Glutamatergic neuron (in vitro differentiated cells): ENCODE measurements at regions not wholly inside any gene's neighbourhood (a gene's known extent, or its start where the extent isn't known, plus 50 kb on each side); places are given as distances from the start of the nearest gene placed in this dataset.

Source experiments
- DNase-seq: peaks from one replicate; pipeline ENCODE4 v3.0.0; 2022
- H3K27ac Mint-ChIP-seq: one replicate; pipeline ENCODE4 v1.8.0; 2020; ENCODE audit warnings: mild to moderate bottlenecking, mixed read lengths, inconsistent platforms; ENCODE audit not compliant: unreplicated experiment
- H3K27me3 Mint-ChIP-seq: one replicate; pipeline ENCODE4 v1.8.0; 2020; ENCODE audit warnings: mild to moderate bottlenecking, moderate library complexity, mixed read lengths, inconsistent platforms; ENCODE audit not compliant: unreplicated experiment
- H3K36me3 Mint-ChIP-seq: one replicate; pipeline ENCODE4 v1.8.0; 2020; ENCODE audit warnings: mild to moderate bottlenecking, mixed read lengths, inconsistent platforms; ENCODE audit not compliant: unreplicated experiment
- H3K4me1 Mint-ChIP-seq: one replicate; pipeline ENCODE4 v1.8.0; 2020; ENCODE audit warnings: mild to moderate bottlenecking, low read depth, mixed read lengths, inconsistent platforms; ENCODE audit not compliant: unreplicated experiment
- H3K4me3 Mint-ChIP-seq: one replicate; pipeline ENCODE4 v1.8.0; 2020; ENCODE audit warnings: mild to moderate bottlenecking, mixed read lengths, inconsistent platforms; ENCODE audit not compliant: unreplicated experiment
- H3K9me3 Mint-ChIP-seq: one replicate; pipeline ENCODE4 v1.8.0; 2020; ENCODE audit warnings: mild to moderate bottlenecking, moderate library complexity, mixed read lengths, inconsistent platforms; ENCODE audit not compliant: unreplicated experiment
- CTCF ChIP-seq: fragments of 200-600 bp; sonication (generic); IDR thresholded peaks from one replicate; pipeline ENCODE4 v1.5.0; 2021; ENCODE audit not compliant: partially characterized antibody, unreplicated experiment

- Mint-ChIP-seq H3K36me3 (peaks cover 8% of the 10 kb centered on the region), H3K27ac (no peak overlapping the region), H3K9me3 (peaks cover 1% of the 10 kb centered on the region), H3K4me3 (no peak overlapping the region), H3K27me3 (peaks cover 6% of the 10 kb centered on the region), H3K4me1 (no peaks in the 10 kb centered on the region)
- DNase-seq, result peak; percentile 38
- peak; percentile 43 for TF ChIP-seq CTCF
Measured at GRCh38 chr19:31548941-31549340, 199.7 kb upstream of the TSHZ3 start.

- H3K9me3 Mint-ChIP-seq, result no peaks in the 10 kb centered on the region
- no peak overlapping the region for H3K27ac Mint-ChIP-seq
- peaks cover 8% of the 10 kb centered on the region for H3K36me3 Mint-ChIP-seq
- DNase-seq, result no peak
- peaks cover 6% of the 10 kb centered on the region for H3K27me3 Mint-ChIP-seq
- H3K4me1 Mint-ChIP-seq, result no peaks in the 10 kb centered on the region
- no peak overlapping the region for H3K4me3 Mint-ChIP-seq
- no peak for TF ChIP-seq CTCF
Measured at GRCh38 chr19:31553112-31553845, 204.0 kb upstream of the TSHZ3 start.

GRCh38 chr19:31553846-31554215 is 204.6 kb upstream of the TSHZ3 start:
- Mint-ChIP-seq H3K9me3 (no peaks in the 10 kb centered on the region), H3K27me3 (peaks cover 6% of the 10 kb centered on the region), H3K36me3 (peaks cover 8% of the 10 kb centered on the region)

GRCh38 chr19:31554360-31554759 is 205.1 kb upstream of the TSHZ3 start:
- Mint-ChIP-seq H3K4me1 (no peaks in the 10 kb centered on the region), H3K9me3 (no peaks in the 10 kb centered on the region), H3K4me3 (no peak overlapping the region), H3K27ac (no peak overlapping the region), H3K27me3 (peaks cover 6% of the 10 kb centered on the region), H3K36me3 (peaks cover 8% of the 10 kb centered on the region)
- DNase-seq, result no peak
- TF ChIP-seq CTCF, result no peak

More at GRCh38 chr19:31553846-31554215, 204.6 kb upstream of the TSHZ3 start:
- TF ChIP-seq CTCF, result no peak
- H3K27ac Mint-ChIP-seq, result no peak overlapping the region
- H3K4me1 Mint-ChIP-seq, result no peaks in the 10 kb centered on the region
- H3K4me3 Mint-ChIP-seq, result no peak overlapping the region
- DNase-seq, result no peak

- no peak for TF ChIP-seq CTCF
- Mint-ChIP-seq H3K27me3 (peaks cover 6% of the 10 kb centered on the region), H3K4me1 (no peaks in the 10 kb centered on the region), H3K36me3 (peaks cover 14% of the 10 kb centered on the region), H3K27ac (no peak overlapping the region), H3K9me3 (peaks cover 2% of the 10 kb centered on the region), H3K4me3 (no peak overlapping the region)
- no peak for DNase-seq
Measured at GRCh38 chr19:31555634-31556215, 206.5 kb upstream of the TSHZ3 start.
